Tibial artery (tissue), 4 donors: ENCODE measurements at regions not wholly inside any gene's neighbourhood (a gene's known extent, or its start where the extent isn't known, plus 50 kb on each side); places are given as distances from the start of the nearest gene placed in this dataset.

Experiments used
- DNase-seq, 2 donors: peaks; one replicate each; pipeline ENCODE4 v3.0.0-alpha.2; 2019
- H3K27ac ChIP-seq, 2 donors: fragments of 200-600 bp; sonication (generic) in 1 of 2; 1 replicate in 1 of 2; 2 replicates in 1 of 2; pipeline ENCODE4 v1.5.1; 2018 to 2019; ENCODE audit warnings: mild to moderate bottlenecking in 1 of 2
- H3K27me3 ChIP-seq, 2 donors: fragments of 200-600 bp; sonication (generic) in 1 of 2; one replicate each; pipeline versions ENCODE4 v1.5.1 to v1.6.0; 2016 to 2019
- H3K36me3 ChIP-seq, 3 donors: fragments of 200-600 bp; sonication (generic) in 2 of 3; one replicate each; pipeline ENCODE4 v1.5.1; 2016 to 2019; ENCODE audit warnings: mild to moderate bottlenecking in 2 of 3
- H3K4me1 ChIP-seq, 4 donors: fragments of 200-600 bp; sonication (generic) in 2 of 4; 1 replicate in 3 of 4; 2 replicates in 1 of 4; pipeline ENCODE4 v1.5.1; 2016 to 2019
- H3K4me3 ChIP-seq, 2 donors: fragments of 200-600 bp; sonication (generic) in 1 of 2; 1 replicate in 1 of 2; 2 replicates in 1 of 2; pipeline ENCODE4 v1.5.1; 2018 to 2019; ENCODE audit warnings: mild to moderate bottlenecking in 2 of 2
- H3K9me3 ChIP-seq, 3 donors: fragments of 200-600 bp; sonication (generic) in 1 of 3; one replicate each; pipeline ENCODE4 v1.5.1; 2016 to 2019
- CTCF ChIP-seq, 2 experiments: fragments of 200-600 bp in 1 of 2; fragments of 450-650 bp in 1 of 2; IDR thresholded peaks; one replicate each; pipeline ENCODE4 v1.5.1; 2017 to 2019; ENCODE audit warnings: antibody characterized with exemption in 2 of 2, mild to moderate bottlenecking in 1 of 2, moderate library complexity in 1 of 2
- intact Hi-C: fragments of 100-400 bp; cut with DNase I; formaldehyde crosslinking; loops from one replicate; pipeline ENCODE4 v1.15.0; 2023; ENCODE audit warnings: low total_unique reads

DNA sequence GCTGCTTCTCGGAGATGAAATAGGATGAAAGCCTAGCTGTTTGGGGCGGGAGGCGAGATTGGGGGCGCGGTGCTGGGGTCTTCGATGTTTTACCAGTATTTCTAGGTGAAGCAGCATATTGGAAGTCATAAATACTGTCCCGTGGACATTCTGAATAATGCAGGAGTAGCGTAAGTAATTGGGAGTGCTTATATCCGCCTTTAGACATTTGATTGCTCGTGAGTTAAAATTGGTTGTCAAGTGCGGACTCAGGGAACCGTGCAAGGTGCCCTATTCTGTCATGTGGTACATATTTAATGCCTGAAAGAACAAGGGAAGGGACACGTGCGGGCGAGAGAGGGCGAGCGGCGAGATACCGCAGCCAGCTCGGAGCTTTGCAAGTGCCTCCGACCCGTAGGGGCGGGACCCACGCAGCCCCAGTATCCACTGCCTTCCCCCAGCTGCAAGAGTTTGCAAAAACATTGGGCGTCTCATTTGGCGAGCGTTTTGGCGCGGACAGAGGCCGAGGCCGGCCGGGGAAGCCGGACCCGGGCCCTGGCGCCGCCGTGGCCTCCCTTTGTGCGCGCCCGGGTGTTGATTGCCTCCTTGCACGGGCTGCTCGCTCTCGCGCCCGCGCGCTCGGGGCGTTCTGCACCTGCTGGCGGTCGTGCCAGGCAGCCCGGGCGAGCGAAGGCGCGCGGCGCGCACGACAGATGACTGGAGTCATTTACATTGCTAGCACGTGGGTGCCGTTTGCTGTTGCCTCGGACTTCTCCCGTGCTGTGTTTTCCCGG is 849.8 kb upstream of the RBFOX1 start:
- DNase-seq, result no peak
- H3K4me3 ChIP-seq, result no peak overlapping the region
- TF ChIP-seq CTCF (IDR thresholded peaks at IDR 0.05), result no peak
- no peaks in the 10 kb centered on the region for H3K9me3 ChIP-seq
- H3K27me3 ChIP-seq, result peaks cover 0 to 10% of the 10 kb centered on the region in 2 donors
- H3K36me3 ChIP-seq, result no peaks in the 10 kb centered on the region
- no peak overlapping the region for H3K27ac ChIP-seq
- H3K4me1 ChIP-seq, result peaks cover 0 to 2% (median 0%) of the 10 kb centered on the region in 4 donors
- intact Hi-C loops, result no loop called here

- DNase-seq, result no peak
- intact Hi-C loops, result no loop called here
- no peaks in the 10 kb centered on the region for H3K36me3 ChIP-seq
- no peak overlapping the region for H3K4me3 ChIP-seq
- no peaks in the 10 kb centered on the region for H3K9me3 ChIP-seq
- no peak overlapping the region for H3K27ac ChIP-seq
- TF ChIP-seq CTCF (IDR thresholded peaks at IDR 0.05), result no peak
- H3K27me3 ChIP-seq, result peaks cover 0 to 10% of the 10 kb centered on the region in 2 donors
- H3K4me1 ChIP-seq, result peaks cover 0 to 2% (median 0%) of the 10 kb centered on the region in 4 donors
Measured at GRCh38 chr16:6481894-6482293, 850.8 kb upstream of the RBFOX1 start.

DNA sequence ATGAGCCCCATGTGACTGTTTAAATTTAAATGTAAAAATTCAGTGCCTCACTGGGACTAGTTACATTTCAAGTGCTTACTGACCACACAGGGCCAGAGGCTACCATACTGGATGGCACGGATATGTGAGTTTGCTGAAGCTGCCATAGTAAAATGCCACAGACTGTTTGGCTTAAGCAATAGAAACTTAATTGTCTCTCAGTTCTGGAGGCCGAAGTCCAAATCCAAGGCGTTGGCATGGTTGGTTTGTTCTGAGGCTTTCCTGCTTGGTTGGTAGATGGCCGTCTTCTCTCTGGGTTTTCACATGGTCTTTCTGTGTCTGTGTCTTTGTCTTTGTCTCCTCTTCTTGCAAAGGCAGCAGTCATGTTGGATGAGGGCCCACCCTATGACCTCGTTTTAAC is 878.9 kb upstream of the RBFOX1 start:
- no peaks in the 10 kb centered on the region for H3K4me1 ChIP-seq
- H3K27ac ChIP-seq, result no peak overlapping the region
- intact Hi-C loops, result no loop called here
- H3K27me3 ChIP-seq, result no peaks in the 10 kb centered on the region
- no peaks in the 10 kb centered on the region for H3K36me3 ChIP-seq
- peaks cover 0 to 4% (median 0%) of the 10 kb centered on the region in 3 donors for H3K9me3 ChIP-seq
- no peak for DNase-seq
- no peak overlapping the region for H3K4me3 ChIP-seq
- no peak for TF ChIP-seq CTCF (IDR thresholded peaks at IDR 0.05)

DNA sequence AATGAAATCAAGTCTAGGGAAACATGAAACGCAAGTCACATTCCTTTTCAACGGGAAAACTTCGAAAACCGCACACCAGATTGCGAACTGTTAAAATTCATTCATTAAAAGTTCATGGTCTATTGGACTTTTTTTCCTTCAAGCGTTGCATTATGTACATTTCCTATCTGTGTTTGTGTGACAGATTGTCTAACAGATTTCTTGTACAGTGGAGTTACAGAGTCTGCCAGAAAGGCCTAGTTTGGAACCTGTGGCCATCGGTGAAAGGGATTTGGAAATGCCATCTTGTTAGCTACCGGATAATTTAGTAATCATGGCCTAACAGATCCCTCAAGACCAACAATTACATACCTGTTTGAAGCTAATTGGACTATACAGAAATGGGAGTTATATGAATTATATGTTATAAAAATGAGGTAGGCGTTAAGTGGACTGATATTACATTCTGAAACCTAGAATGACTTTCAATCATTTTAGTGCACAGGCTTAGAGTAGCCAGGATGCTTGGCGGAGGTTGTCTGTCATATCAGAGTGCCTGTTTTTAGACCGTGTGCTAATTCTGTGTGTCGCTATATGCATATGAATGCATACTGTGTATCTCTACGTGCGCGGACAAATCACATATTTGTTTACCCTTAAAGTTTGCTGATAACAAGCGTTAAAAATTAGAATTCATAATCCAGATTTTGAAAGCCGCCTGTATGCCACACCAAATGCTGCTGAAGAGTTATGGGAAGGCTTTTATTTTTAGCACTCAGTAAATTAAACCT is 885.4 kb upstream of the RBFOX1 start:
- Histone ChIP-seq H3K27ac (no peak overlapping the region), H3K36me3 (no peaks in the 10 kb centered on the region), H3K4me1 (no peaks in the 10 kb centered on the region), H3K9me3 (peaks cover 0 to 4% (median 0%) of the 10 kb centered on the region in 3 donors), H3K27me3 (no peaks in the 10 kb centered on the region), H3K4me3 (no peak overlapping the region)
- no peak for DNase-seq
- intact Hi-C loops, result no loop called here
- no peak for TF ChIP-seq CTCF (IDR thresholded peaks at IDR 0.05)

- H3K36me3 ChIP-seq, result no peaks in the 10 kb centered on the region
- DNase-seq, result no peak
- no peak for TF ChIP-seq CTCF (IDR thresholded peaks at IDR 0.05)
- no peaks in the 10 kb centered on the region for H3K27me3 ChIP-seq
- intact Hi-C loops, result no loop called here
- H3K27ac ChIP-seq, result no peak overlapping the region
- no peak overlapping the region for H3K4me3 ChIP-seq
- no peaks in the 10 kb centered on the region for H3K4me1 ChIP-seq
- H3K9me3 ChIP-seq, result peaks cover 0 to 4% (median 0%) of the 10 kb centered on the region in 3 donors
Measured at GRCh38 chr16:6446370-6446769, 886.3 kb upstream of the RBFOX1 start.
